ENCODE measurements at regions not wholly inside any gene's neighbourhood (a gene's known extent, or its start where the extent isn't known, plus 50 kb on each side); places are given as distances from the start of the nearest gene placed in this dataset.

DNA sequence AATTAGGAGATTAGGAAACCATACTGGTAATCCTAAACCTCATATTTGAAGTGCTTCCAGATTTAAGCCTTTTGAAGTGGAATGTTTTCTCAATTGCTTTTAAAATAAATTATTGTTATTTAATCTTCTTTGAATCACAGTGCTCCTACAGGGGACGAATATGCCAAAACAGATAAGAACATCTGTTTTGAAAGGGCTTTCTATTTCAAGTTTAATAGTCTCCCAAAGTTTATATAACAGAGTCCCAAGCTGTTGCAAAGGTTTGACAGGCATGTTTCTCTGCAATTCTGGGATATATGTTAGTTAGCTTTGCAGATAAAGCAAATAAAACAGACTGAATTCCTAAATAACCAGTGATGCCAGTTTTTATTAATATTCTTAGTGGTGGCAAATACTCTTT is 803.7 kb downstream of the TLE4 start:
- Histone ChIP-seq H2BK15ac (ENCODE audit: low read depth, low read length) (no peak overlapping the region), H2BK12ac (ENCODE audit: insufficient read length, low read depth, low read length) (no peak overlapping the region), H3K4me2 (ENCODE audit: insufficient read depth, insufficient read length, low read length) (no peak overlapping the region), H2BK20ac (ENCODE audit: low read depth, low read length, poor library complexity, severe bottlenecking) (no peak overlapping the region), H3K9me3 (ENCODE audit: control insufficient read depth, low read depth, low read length) (no peaks in the 10 kb centered on the region), H3K79me2 (ENCODE audit: insufficient read depth, low read length) (no peaks in the 10 kb centered on the region), H4K91ac (ENCODE audit: insufficient read length, low read depth, low read length) (no peak overlapping the region), H3K4ac (ENCODE audit: low read depth, low read length) (no peak overlapping the region), H4K20me1 (ENCODE audit: control insufficient read depth, insufficient read depth, insufficient read length) (no peaks in the 10 kb centered on the region), H3K27me3 (ENCODE audit: insufficient read depth, low read length) (no peaks in the 10 kb centered on the region), H3K23me2 (ENCODE audit: insufficient read length, low read depth, low read length, poor library complexity, severe bottlenecking) (no peaks in the 10 kb centered on the region), H3K27ac (ENCODE audit: insufficient read length, low read depth, low read length) (no peak overlapping the region), H3K79me1 (ENCODE audit: insufficient read depth, low read depth, low read length, poor library complexity, severe bottlenecking) (no peaks in the 10 kb centered on the region), H3K56ac (ENCODE audit: insufficient read length, low read depth, low read length) (no peak overlapping the region), H2BK120ac (ENCODE audit: low read depth, low read length, poor library complexity, severe bottlenecking) (no peak overlapping the region), H4K8ac (replicated peaks; ENCODE audit: insufficient read length, low read depth, low read length) (no peak overlapping the region), H3K4me1 (ENCODE audit: insufficient read depth, low read length) (no peaks in the 10 kb centered on the region; the same call in 1 of the 2 replicates), H3K9ac (ENCODE audit: extremely low read depth, insufficient read length, low read length) (no peak overlapping the region), H3T11ph (ENCODE audit: low read length) (no peak overlapping the region), H3K14ac (ENCODE audit: insufficient read depth, low read length) (no peak overlapping the region), H3K23ac (ENCODE audit: insufficient read length, low read depth, low read length) (no peak overlapping the region), H4K5ac (ENCODE audit: insufficient read length, low read depth, low read length) (no peak overlapping the region), H2BK5ac (ENCODE audit: insufficient read length, low read length) (no peak overlapping the region), H2AK5ac (ENCODE audit: insufficient read length, low read length) (no peak overlapping the region), H2AFZ (ENCODE audit: low read length) (no peak overlapping the region), H3K18ac (ENCODE audit: insufficient read length, low read depth, low read length) (no peak overlapping the region)
- WGBS (ENCODE audit: extremely low coverage, insufficient read length, low lambda C conversion rate), result no CpG with 5 or more reads among the region's 1 CpG
- no peaks in the 10 kb centered on the region; a peak in 1 of 7 replicates for H3K36me3 Mint-ChIP-seq (ENCODE audit: insufficient read depth in 1 of 3, low read depth in 3 of 3)
- DNase-seq, result no peak
- no peak overlapping the region for H3K27ac Mint-ChIP-seq
- TF ChIP-seq, protein P1, sequence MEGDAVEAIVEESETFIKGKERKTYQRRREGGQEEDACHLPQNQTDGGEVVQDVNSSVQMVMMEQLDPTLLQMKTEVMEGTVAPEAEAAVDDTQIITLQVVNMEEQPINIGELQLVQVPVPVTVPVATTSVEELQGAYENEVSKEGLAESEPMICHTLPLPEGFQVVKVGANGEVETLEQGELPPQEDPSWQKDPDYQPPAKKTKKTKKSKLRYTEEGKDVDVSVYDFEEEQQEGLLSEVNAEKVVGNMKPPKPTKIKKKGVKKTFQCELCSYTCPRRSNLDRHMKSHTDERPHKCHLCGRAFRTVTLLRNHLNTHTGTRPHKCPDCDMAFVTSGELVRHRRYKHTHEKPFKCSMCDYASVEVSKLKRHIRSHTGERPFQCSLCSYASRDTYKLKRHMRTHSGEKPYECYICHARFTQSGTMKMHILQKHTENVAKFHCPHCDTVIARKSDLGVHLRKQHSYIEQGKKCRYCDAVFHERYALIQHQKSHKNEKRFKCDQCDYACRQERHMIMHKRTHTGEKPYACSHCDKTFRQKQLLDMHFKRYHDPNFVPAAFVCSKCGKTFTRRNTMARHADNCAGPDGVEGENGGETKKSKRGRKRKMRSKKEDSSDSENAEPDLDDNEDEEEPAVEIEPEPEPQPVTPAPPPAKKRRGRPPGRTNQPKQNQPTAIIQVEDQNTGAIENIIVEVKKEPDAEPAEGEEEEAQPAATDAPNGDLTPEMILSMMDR (conservative IDR thresholded peaks at IDR 0.05), result no peak
- peaks cover 29 to 31% of the 10 kb centered on the region in 2 experiments for H3K4me1 Mint-ChIP-seq
- no peak overlapping the region for H3K4me3 Mint-ChIP-seq
- H3K27me3 Mint-ChIP-seq (ENCODE audit: low read depth), result no peaks in the 10 kb centered on the region
- no peaks in the 10 kb centered on the region; a peak in 1 of 5 replicates for H3K9me3 Mint-ChIP-seq

Measured in H9 (cell line).